A549 (cell line): ENCODE measurements at regions not wholly inside any gene's neighbourhood (a gene's known extent, or its start where the extent isn't known, plus 50 kb on each side); places are given as distances from the start of the nearest gene placed in this dataset.

Source experiments
- ATAC-seq, 2 experiments: fragments of 200-7000 bp in 1 of 2; fragments of >200 bp in 1 of 2; cut with Nextera tagmentation in 1 of 2; cut with Tn5 transposase in 1 of 2; 3 replicates each; pipeline versions ENCODE4 v1.8.0 to v1.9.1; 2018 to 2020; ENCODE audit warnings: mild to moderate bottlenecking in 1 of 2, moderate library complexity in 1 of 2
- CTCF ChIA-PET: fragments of 300-600 bp; sonication (Branson Sonifier 250); formaldehyde crosslinking; extraction: SDS; loops from one replicate; lab custom pipeline; 2021; ENCODE audit warnings: antibody characterized with exemption, inconsistent platforms; lab: Yijun Ruan, JAX
- POLR2A ChIA-PET: fragments of 350-600 bp; formaldehyde crosslinking; extraction: SDS; loops from one replicate; lab custom pipeline; 2021; ENCODE audit warnings: antibody characterized with exemption, inconsistent platforms; lab: Yijun Ruan, JAX
- DNase-seq, 2 experiments: peaks; one replicate each; pipeline versions ENCODE4 v3.0.0 to v3.0.0-alpha.2; 2011 to 2016; ENCODE audit warnings: low read depth in 1 of 2, low spot score in 1 of 2
- FAIRE-seq: peaks from 2 replicates; lab custom pipeline; 2011; peaks lifted over from hg19 to GRCh38; lab: Jason Lieb, UNC
- H3K27ac ChIP-seq, 2 experiments: fragments of >200 bp; sonication (Bioruptor Twin); formaldehyde crosslinking; 3 replicates each; pipeline ENCODE4 v1.5.1; 2016 to 2017
- H3K4me1 ChIP-seq: fragments of >200 bp; sonication (Bioruptor Twin); formaldehyde crosslinking; 3 replicates; pipeline ENCODE4 v1.6.1; 2016
- H3K4me2 ChIP-seq: fragments of >200 bp; sonication (Bioruptor Twin); formaldehyde crosslinking; 3 replicates; pipeline ENCODE4 v1.6.1; 2016
- H3K4me3 ChIP-seq: fragments of >200 bp; sonication (Bioruptor Twin); formaldehyde crosslinking; 3 replicates; pipeline ENCODE4 v1.5.1; 2016
- H3K9me3 ChIP-seq: fragments of >200 bp; sonication (Bioruptor Twin); formaldehyde crosslinking; 3 replicates; pipeline ENCODE4 v1.6.1; 2016
- BHLHE40 ChIP-seq: IDR thresholded peaks from 2 replicates; pipeline ENCODE4 v1.6.1; 2012; ENCODE audit warnings: low read depth, low read length, inconsistent platforms
- CBX2 ChIP-seq: fragments of 200-600 bp; sonication (generic); IDR thresholded peaks from 2 replicates; pipeline ENCODE4 v1.6.1; 2016; ENCODE audit warnings: low read depth, mild to moderate bottlenecking, borderline replicate concordance
- CEBPB ChIP-seq, 2 experiments: fragments of >200 bp in 1 of 2; sonication (Bioruptor Twin) in 1 of 2; formaldehyde crosslinking in 1 of 2; IDR thresholded peaks; 2 replicates each; pipeline ENCODE4 v1.6.1; 2012 to 2016
- CHD2 ChIP-seq: fragments of 150-350 bp; IDR thresholded peaks from 2 replicates; pipeline ENCODE4 v1.6.1; 2014; ENCODE audit warnings: low read length; ENCODE audit not compliant: partially characterized antibody
- CHD4 ChIP-seq: fragments of 200-600 bp; sonication (generic); IDR thresholded peaks from 2 replicates; pipeline ENCODE4 v1.6.1; 2016; ENCODE audit warnings: antibody characterized with exemption, mild to moderate bottlenecking, borderline replicate concordance
- EHF ChIP-seq: fragments of 250-450 bp; sonication (Bioruptor Pico); IDR thresholded peaks from 2 replicates; pipeline ENCODE4 v1.5.0; 2020; ENCODE audit warnings: mild to moderate bottlenecking
- EP300 ChIP-seq, 2 experiments: fragments of >200 bp; sonication (Bioruptor Twin); formaldehyde crosslinking; IDR thresholded peaks; 2 replicates in 1 of 2; 3 replicates in 1 of 2; pipeline ENCODE4 v1.6.1; 2016 to 2017
- ESRRA ChIP-seq: fragments of 150-350 bp; IDR thresholded peaks from 2 replicates; pipeline ENCODE4 v1.6.1; 2014; ENCODE audit warnings: mild to moderate bottlenecking, low read length, borderline replicate concordance
- FOSB ChIP-seq: fragments of 250-450 bp; sonication (Bioruptor Pico); IDR thresholded peaks from 2 replicates; pipeline ENCODE4 v1.5.0; 2020; ENCODE audit warnings: mild to moderate bottlenecking, moderate library complexity
- FOSL2 ChIP-seq, 2 experiments: fragments of 450-650 bp in 1 of 2; fragments of >200 bp in 1 of 2; sonication (Bioruptor Twin) in 1 of 2; formaldehyde crosslinking; IDR thresholded peaks; 2 replicates each; pipeline versions ENCODE4 v1.5.0 to v1.6.1; 2016 to 2020; ENCODE audit warnings: mild to moderate bottlenecking in 1 of 2, moderate library complexity in 1 of 2
- GATA3 ChIP-seq: IDR thresholded peaks from 2 replicates; pipeline ENCODE4 v1.6.1; 2012; ENCODE audit warnings: borderline replicate concordance
- HEYL ChIP-seq: fragments of 250-450 bp; sonication (Bioruptor Pico); IDR thresholded peaks from 2 replicates; pipeline ENCODE4 v1.8.0; 2021; ENCODE audit warnings: mild to moderate bottlenecking, moderate library complexity
- HOXB13 ChIP-seq: fragments of 250-450 bp; sonication (Bioruptor Pico); IDR thresholded peaks from 2 replicates; pipeline ENCODE4 v1.5.0; 2020; ENCODE audit warnings: low read depth, mild to moderate bottlenecking, moderate library complexity
- HOXB5 ChIP-seq: fragments of 250-450 bp; sonication (Bioruptor Pico); IDR thresholded peaks from 2 replicates; pipeline ENCODE4 v1.5.0; 2020; ENCODE audit warnings: mild to moderate bottlenecking, moderate library complexity
- KDM5A ChIP-seq: fragments of 200-600 bp; sonication (generic); IDR thresholded peaks from 2 replicates; pipeline ENCODE4 v1.6.1; 2016; ENCODE audit warnings: antibody characterized with exemption, mild to moderate bottlenecking
- NPAS2 ChIP-seq: fragments of 250-450 bp; sonication (Bioruptor Pico); IDR thresholded peaks from 2 replicates; pipeline ENCODE4 v1.8.0; 2022; ENCODE audit warnings: mild to moderate bottlenecking, moderate library complexity, borderline replicate concordance
- NR3C1 ChIP-seq: fragments of >200 bp; sonication (Bioruptor Twin); formaldehyde crosslinking; IDR thresholded peaks from 3 replicates; pipeline ENCODE4 v1.6.1; 2017
- RAD21 ChIP-seq, 2 experiments: fragments of >200 bp in 1 of 2; sonication (Bioruptor Twin) in 1 of 2; formaldehyde crosslinking in 1 of 2; IDR thresholded peaks in 1 of 2; conservative IDR thresholded peaks in 1 of 2; 2 replicates in 1 of 2; 3 replicates in 1 of 2; pipeline ENCODE4 v1.6.1; 2012 to 2018; ENCODE audit warnings: inconsistent platforms in 1 of 2
- RCOR1 ChIP-seq: fragments of 150-350 bp; IDR thresholded peaks from 2 replicates; pipeline ENCODE4 v1.6.1; 2014; ENCODE audit warnings: antibody characterized with exemption, low read length, low read depth
- RFX5 ChIP-seq: fragments of 450-650 bp; IDR thresholded peaks from 2 replicates; pipeline ENCODE4 v1.7.1; 2014; ENCODE audit warnings: antibody characterized with exemption, mild to moderate bottlenecking, moderate library complexity
- SMC3 ChIP-seq: fragments of >200 bp; sonication (Bioruptor Twin); formaldehyde crosslinking; IDR thresholded peaks from 3 replicates; pipeline ENCODE4 v1.6.1; 2018; ENCODE audit warnings: inconsistent platforms
- SREBF2 ChIP-seq: fragments of 450-650 bp; IDR thresholded peaks from 2 replicates; pipeline ENCODE4 v1.6.1; 2014; ENCODE audit warnings: mild to moderate bottlenecking, moderate library complexity
- TP53 ChIP-seq: fragments of 250-450 bp; sonication (Bioruptor Pico); IDR thresholded peaks from 2 replicates; pipeline ENCODE4 v1.5.0; 2021; ENCODE audit warnings: mild to moderate bottlenecking, moderate library complexity
- ZC3H11A ChIP-seq: fragments of 450-650 bp; IDR thresholded peaks from 2 replicates; pipeline ENCODE4 v1.6.1; 2014; ENCODE audit warnings: antibody characterized with exemption, mild to moderate bottlenecking
- ZFP36 ChIP-seq: fragments of 450-650 bp; IDR thresholded peaks from 2 replicates; pipeline ENCODE4 v1.6.1; 2014; ENCODE audit warnings: borderline replicate concordance; ENCODE audit not compliant: partially characterized antibody
- ZNF302 ChIP-seq: fragments of 250-450 bp; sonication (Bioruptor Pico); IDR thresholded peaks from 2 replicates; pipeline ENCODE4 v1.9.0; 2021; ENCODE audit warnings: inconsistent platforms, mild to moderate bottlenecking, moderate library complexity
- WGBS: methylation state at CpG from one replicate; pipeline ENCODE4 v1.1.6; 2017; ENCODE audit errors: missing lambda C conversion rate; 5-methylcytosine and 5-hydroxymethylcytosine counted together
- TF ChIP-seq, protein P1 (sequence below): fragments of 450-650 bp; IDR thresholded peaks from 2 replicates; pipeline ENCODE4 v1.6.1; 2014; ENCODE audit warnings: antibody characterized with exemption
- TF ChIP-seq, protein P2 (sequence below): fragments of >200 bp; sonication (Bioruptor Twin); formaldehyde crosslinking; IDR thresholded peaks from 3 replicates; pipeline ENCODE4 v1.6.1; 2016
- TF ChIP-seq, protein P3 (sequence below): fragments of 150-350 bp; IDR thresholded peaks from 2 replicates; pipeline ENCODE4 v1.6.1; 2014; ENCODE audit warnings: low read depth, mild to moderate bottlenecking, low read length

DNA sequence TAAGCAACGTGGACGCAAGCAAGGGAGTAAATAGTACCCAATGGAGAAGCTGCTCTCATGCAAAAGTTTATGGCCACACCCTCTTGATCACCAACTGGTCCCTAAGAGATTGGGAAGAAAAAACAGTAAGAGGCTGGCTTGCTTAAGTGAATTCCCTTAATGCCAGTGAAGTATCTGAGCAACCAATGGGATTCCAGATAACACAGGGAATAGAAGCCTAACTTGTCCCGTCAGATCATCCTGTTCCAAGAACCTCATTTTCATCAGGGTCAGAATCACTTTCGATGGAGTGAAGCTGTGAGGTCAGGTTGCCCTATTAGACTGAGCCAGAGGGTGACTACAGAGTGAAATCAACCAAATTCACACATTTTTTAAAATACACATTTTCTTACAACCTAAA lies 104.3 kb downstream of the CD47 start:
- no peak for DNase-seq
- peak overlapping the region; percentile 25 to 76; a peak in 3 of 6 replicates for H3K27ac ChIP-seq
- POLR2A ChIA-PET = interaction anchor here (1.1 kb wide), 1 partner anchor 20 kb away, joined by 3 read pairs; no protein-coding TSS in a partner anchor

DNA sequence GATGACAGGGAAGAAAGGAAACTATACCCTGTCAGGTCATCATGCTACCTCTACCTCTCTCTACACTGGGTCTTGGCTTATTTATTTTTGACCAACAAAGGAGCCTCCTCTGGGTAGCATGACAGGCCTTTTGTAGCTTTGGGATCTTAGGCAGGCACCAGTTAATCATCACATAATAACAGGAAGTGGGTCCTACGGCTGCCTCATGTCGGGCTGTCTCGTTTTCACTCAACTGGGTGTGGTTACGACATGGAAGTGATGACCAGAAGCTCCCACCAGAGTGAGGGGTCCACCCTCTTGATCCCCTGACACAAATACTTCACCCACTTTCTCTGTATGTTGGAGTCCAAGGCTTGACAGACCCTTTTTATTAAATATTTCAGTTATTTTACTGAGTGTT lies 105.3 kb downstream of the CD47 start:
- CTCF ChIA-PET = interaction anchor here (1.0 to 1.6 kb wide), 2 partner anchors 21 to 58 kb away, joined by 3 read pairs; no protein-coding TSS in a partner anchor
- no peak for ATAC-seq
- 86% methylated on average over 4 of the region's 4 CpGs for WGBS

More for the DNA sequence above, 104.3 kb downstream of the CD47 start:
- CTCF ChIA-PET = interaction anchor here (0.9 to 1.6 kb wide), 7 partner anchors 13 to 140 kb away, joined by 3 to 5 read pairs (median 3); no protein-coding TSS in a partner anchor
- TF ChIP-seq ZC3H11A = no peak
- Histone ChIP-seq H3K4me2 (peak overlapping the region; percentile 68), H3K9me3 (no peaks in the 10 kb centered on the region), H3K4me1 (peaks cover 37% of the 10 kb centered on the region), H3K4me3 (no peak overlapping the region)
- FAIRE-seq (no peak), ATAC-seq (no peak)
- 88% methylated on average over 4 of the region's 4 CpGs for WGBS

DNA sequence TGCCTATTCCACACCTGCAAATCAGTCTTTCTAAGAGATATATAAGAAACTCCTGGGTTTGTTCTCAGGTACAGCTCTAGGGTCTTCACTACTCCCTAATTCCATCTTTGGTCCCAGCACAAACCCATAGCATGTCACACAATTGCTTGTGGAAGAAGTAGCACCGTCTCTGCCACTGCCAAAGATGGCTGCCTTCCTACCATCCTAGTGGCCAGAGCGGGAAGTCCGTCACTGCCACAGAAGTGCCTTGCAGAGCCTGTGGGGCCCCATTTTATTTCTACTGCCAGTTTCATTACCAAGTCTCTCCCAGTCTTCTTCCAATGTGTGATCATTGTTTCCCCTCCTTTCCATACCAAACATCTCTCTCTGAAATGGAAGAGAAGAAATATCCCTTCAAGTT lies 107.6 kb downstream of the CD47 start:
- Histone ChIP-seq H3K4me1 (peaks cover 25% of the 10 kb centered on the region), H3K4me3 (no peak overlapping the region), H3K9me3 (no peaks in the 10 kb centered on the region), H3K27ac (no peak overlapping the region), H3K4me2 (no peak overlapping the region)
- CTCF ChIA-PET = no interaction called here
- ATAC-seq (no peak), FAIRE-seq (no peak), DNase-seq (no peak)
- POLR2A ChIA-PET = no interaction called here
- 81% methylated on average over 3 of the region's 3 CpGs for WGBS
- no peak for TF ChIP-seq SREBF2
- TF ChIP-seq CBX2 = no peak
- no peak for TF ChIP-seq RAD21 (conservative IDR thresholded peaks at IDR 0.05 in 1 of 2, IDR thresholded peaks at IDR 0.05 in 1 of 2)
- no peak for TF ChIP-seq CHD2
- no peak for TF ChIP-seq TP53 (CRISPR knock-in tag)
- no peak for TF ChIP-seq ZFP36
- TF ChIP-seq HEYL (CRISPR knock-in tag) = no peak
- TF ChIP-seq CEBPB (IDR thresholded peaks at IDR 0.05) = no peak
- TF ChIP-seq FOSB (CRISPR knock-in tag) = no peak
- TF ChIP-seq, protein P1, sequence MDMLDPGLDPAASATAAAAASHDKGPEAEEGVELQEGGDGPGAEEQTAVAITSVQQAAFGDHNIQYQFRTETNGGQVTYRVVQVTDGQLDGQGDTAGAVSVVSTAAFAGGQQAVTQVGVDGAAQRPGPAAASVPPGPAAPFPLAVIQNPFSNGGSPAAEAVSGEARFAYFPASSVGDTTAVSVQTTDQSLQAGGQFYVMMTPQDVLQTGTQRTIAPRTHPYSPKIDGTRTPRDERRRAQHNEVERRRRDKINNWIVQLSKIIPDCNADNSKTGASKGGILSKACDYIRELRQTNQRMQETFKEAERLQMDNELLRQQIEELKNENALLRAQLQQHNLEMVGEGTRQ = no peak
- TF ChIP-seq BHLHE40 = no peak
- no peak for TF ChIP-seq HOXB13 (CRISPR knock-in tag)
- TF ChIP-seq NPAS2 = no peak
- no peak for TF ChIP-seq ESRRA
- TF ChIP-seq, protein P2, sequence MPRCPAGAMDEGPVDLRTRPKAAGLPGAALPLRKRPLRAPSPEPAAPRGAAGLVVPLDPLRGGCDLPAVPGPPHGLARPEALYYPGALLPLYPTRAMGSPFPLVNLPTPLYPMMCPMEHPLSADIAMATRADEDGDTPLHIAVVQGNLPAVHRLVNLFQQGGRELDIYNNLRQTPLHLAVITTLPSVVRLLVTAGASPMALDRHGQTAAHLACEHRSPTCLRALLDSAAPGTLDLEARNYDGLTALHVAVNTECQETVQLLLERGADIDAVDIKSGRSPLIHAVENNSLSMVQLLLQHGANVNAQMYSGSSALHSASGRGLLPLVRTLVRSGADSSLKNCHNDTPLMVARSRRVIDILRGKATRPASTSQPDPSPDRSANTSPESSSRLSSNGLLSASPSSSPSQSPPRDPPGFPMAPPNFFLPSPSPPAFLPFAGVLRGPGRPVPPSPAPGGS = no peak
- TF ChIP-seq, protein P3, sequence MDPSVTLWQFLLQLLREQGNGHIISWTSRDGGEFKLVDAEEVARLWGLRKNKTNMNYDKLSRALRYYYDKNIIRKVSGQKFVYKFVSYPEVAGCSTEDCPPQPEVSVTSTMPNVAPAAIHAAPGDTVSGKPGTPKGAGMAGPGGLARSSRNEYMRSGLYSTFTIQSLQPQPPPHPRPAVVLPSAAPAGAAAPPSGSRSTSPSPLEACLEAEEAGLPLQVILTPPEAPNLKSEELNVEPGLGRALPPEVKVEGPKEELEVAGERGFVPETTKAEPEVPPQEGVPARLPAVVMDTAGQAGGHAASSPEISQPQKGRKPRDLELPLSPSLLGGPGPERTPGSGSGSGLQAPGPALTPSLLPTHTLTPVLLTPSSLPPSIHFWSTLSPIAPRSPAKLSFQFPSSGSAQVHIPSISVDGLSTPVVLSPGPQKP = no peak
- TF ChIP-seq GATA3 = no peak
- TF ChIP-seq EHF (CRISPR knock-in tag) = no peak
- TF ChIP-seq EP300 (IDR thresholded peaks at IDR 0.05) = no peak
- TF ChIP-seq FOSL2 (IDR thresholded peaks at IDR 0.05) = no peak
- no peak for TF ChIP-seq FOSL2 (CRISPR knock-in tag; IDR thresholded peaks at IDR 0.05)

More for the DNA sequence above, 105.3 kb downstream of the CD47 start:
- Histone ChIP-seq H3K4me1 (peaks cover 37% of the 10 kb centered on the region), H3K4me3 (no peak overlapping the region), H3K4me2 (no peak overlapping the region), H3K9me3 (no peaks in the 10 kb centered on the region), H3K27ac (peak overlapping the region in 1 of 2 experiments; percentile 41; a peak in 1 of 6 replicates)
- DNase-seq (no peak), FAIRE-seq (no peak)
- no peak for TF ChIP-seq RCOR1
- no peak for TF ChIP-seq RFX5
- TF ChIP-seq ESRRA = no peak
- TF ChIP-seq HOXB5 (CRISPR knock-in tag) = no peak
- TF ChIP-seq RAD21 (conservative IDR thresholded peaks at IDR 0.05 in 1 of 2, IDR thresholded peaks at IDR 0.05 in 1 of 2) = no peak
- no peak for TF ChIP-seq CHD4
- TF ChIP-seq, protein P2 = no peak
- TF ChIP-seq EHF (CRISPR knock-in tag) = no peak
- TF ChIP-seq NR3C1 = no peak
- TF ChIP-seq ZNF302 = no peak
- TF ChIP-seq CEBPB (IDR thresholded peaks at IDR 0.05) = no peak
- TF ChIP-seq KDM5A = no peak
- TF ChIP-seq ZC3H11A = no peak
- no peak for TF ChIP-seq SMC3
- POLR2A ChIA-PET = no interaction called here
